ENCODE measurements at regions not wholly inside any gene's neighbourhood (a gene's known extent, or its start where the extent isn't known, plus 50 kb on each side); places are given as distances from the start of the nearest gene placed in this dataset.

DNA sequence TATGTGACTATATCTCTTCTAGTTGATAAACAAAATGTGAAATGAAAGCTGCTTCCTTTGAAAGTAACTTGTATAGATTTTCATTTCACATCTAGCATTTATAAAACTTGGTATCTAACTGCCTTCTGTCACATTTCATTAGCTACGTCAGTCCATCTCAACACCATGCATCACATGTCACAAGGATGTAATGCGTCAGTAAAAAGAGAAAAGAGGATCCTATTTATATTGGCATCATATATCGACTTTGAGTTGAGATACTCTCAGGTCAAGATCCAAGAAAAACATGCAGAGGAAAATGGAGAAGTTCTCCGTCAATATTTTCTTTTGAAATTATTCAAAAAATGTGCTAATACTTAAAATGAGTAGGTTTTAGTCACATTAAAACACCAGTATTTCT lies 1211.2 kb downstream of the EFNA5 start:
- TF ChIP-seq ARNTL (CRISPR knock-in tag; IDR thresholded peaks at IDR 0.05; ENCODE audit: borderline replicate concordance, low read depth) (no peak), ESRRG (CRISPR knock-in tag; IDR thresholded peaks at IDR 0.05) (no peak), RARB (CRISPR knock-in tag; IDR thresholded peaks at IDR 0.05) (no peak), ZFP3 (CRISPR knock-in tag; IDR thresholded peaks at IDR 0.05) (no peak), GLIS3 (CRISPR knock-in tag; IDR thresholded peaks at IDR 0.05) (no peak), OSR1 (CRISPR knock-in tag; IDR thresholded peaks at IDR 0.05) (no peak)
- TF ChIP-seq, protein P1, sequence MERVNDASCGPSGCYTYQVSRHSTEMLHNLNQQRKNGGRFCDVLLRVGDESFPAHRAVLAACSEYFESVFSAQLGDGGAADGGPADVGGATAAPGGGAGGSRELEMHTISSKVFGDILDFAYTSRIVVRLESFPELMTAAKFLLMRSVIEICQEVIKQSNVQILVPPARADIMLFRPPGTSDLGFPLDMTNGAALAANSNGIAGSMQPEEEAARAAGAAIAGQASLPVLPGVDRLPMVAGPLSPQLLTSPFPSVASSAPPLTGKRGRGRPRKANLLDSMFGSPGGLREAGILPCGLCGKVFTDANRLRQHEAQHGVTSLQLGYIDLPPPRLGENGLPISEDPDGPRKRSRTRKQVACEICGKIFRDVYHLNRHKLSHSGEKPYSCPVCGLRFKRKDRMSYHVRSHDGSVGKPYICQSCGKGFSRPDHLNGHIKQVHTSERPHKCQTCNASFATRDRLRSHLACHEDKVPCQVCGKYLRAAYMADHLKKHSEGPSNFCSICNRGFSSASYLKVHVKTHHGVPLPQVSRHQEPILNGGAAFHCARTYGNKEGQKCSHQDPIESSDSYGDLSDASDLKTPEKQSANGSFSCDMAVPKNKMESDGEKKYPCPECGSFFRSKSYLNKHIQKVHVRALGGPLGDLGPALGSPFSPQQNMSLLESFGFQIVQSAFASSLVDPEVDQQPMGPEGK (CRISPR knock-in tag; IDR thresholded peaks at IDR 0.05; ENCODE audit: borderline replicate concordance): no peak
- TF ChIP-seq, protein P2, sequence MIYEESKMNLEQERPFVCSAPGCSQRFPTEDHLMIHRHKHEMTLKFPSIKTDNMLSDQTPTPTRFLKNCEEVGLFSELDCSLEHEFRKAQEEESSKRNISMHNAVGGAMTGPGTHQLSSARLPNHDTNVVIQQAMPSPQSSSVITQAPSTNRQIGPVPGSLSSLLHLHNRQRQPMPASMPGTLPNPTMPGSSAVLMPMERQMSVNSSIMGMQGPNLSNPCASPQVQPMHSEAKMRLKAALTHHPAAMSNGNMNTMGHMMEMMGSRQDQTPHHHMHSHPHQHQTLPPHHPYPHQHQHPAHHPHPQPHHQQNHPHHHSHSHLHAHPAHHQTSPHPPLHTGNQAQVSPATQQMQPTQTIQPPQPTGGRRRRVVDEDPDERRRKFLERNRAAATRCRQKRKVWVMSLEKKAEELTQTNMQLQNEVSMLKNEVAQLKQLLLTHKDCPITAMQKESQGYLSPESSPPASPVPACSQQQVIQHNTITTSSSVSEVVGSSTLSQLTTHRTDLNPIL (CRISPR knock-in tag; IDR thresholded peaks at IDR 0.05; ENCODE audit: low read depth): no peak
- TF ChIP-seq, protein P3, sequence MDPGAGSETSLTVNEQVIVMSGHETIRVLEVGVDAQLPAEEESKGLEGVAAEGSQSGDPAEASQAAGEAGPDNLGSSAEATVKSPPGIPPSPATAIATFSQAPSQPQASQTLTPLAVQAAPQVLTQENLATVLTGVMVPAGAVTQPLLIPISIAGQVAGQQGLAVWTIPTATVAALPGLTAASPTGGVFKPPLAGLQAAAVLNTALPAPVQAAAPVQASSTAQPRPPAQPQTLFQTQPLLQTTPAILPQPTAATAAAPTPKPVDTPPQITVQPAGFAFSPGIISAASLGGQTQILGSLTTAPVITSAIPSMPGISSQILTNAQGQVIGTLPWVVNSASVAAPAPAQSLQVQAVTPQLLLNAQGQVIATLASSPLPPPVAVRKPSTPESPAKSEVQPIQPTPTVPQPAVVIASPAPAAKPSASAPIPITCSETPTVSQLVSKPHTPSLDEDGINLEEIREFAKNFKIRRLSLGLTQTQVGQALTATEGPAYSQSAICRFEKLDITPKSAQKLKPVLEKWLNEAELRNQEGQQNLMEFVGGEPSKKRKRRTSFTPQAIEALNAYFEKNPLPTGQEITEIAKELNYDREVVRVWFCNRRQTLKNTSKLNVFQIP (CRISPR knock-in tag; IDR thresholded peaks at IDR 0.05; ENCODE audit: borderline replicate concordance, low read depth): no peak
